ENCODE measurements at regions not wholly inside any gene's neighbourhood (a gene's known extent, or its start where the extent isn't known, plus 50 kb on each side); places are given as distances from the start of the nearest gene placed in this dataset.

GRCh38 chr2:176682278-176682677 is 413.0 kb downstream of the MTX2 start:
- no peak for DNase-seq

- no peak for DNase-seq
These were observed 414.4 kb downstream of the MTX2 start for GRCh38 chr2:176683618-176684111.

DNA sequence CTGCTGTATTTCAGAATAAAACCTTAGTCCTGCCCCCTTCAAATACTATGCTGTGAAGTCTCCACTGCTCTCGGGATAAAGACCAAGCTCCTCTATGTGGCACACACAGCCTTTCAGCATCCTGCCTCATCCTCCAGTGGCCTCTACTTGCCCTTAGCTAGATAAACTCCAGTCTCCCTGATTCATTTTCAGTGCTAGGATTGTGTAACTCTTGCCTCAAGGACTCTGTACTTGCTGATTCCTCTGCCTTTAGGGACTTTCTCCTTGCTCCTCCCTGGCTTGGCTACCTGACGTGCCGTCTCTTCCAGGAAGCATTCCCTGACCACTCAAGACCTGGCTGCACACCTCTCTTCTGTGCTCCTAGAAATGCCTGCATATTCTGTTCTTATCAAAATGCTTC is 416.7 kb downstream of the MTX2 start:
- DNase-seq = no peak

DNA sequence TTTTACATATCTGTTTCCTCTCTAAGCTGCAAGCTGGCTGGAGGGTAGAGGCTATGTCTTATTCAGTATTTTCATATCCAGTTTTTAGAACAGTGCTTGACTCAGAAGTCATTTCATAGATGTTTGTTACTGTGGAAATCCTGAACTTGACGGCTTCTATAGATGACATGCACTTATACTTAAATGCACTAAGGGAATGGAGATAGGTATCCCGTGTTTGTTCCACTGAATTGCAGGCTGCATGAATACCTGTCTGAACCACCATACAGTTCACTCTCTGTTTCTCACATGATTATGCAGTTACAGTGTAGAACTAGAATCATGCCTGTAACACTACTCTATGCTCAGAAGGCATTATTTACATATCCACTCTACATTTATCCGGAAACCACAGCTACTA is 417.1 kb downstream of the MTX2 start:
- DNase-seq = no peak

- DNase-seq = no peak
These were observed 418.1 kb downstream of the MTX2 start for GRCh38 chr2:176687342-176687741.

GRCh38 chr2:176687944-176688343 is 418.7 kb downstream of the MTX2 start:
- DNase-seq = no peak

- DNase-seq = no peak
These were observed 420.5 kb downstream of the MTX2 start for GRCh38 chr2:176689711-176690110.

- DNase-seq = no peak
These were observed 422.2 kb downstream of the MTX2 start for GRCh38 chr2:176691471-176691870.

- DNase-seq = no peak
These were observed 423.3 kb downstream of the MTX2 start for GRCh38 chr2:176692533-176692932.

DNA sequence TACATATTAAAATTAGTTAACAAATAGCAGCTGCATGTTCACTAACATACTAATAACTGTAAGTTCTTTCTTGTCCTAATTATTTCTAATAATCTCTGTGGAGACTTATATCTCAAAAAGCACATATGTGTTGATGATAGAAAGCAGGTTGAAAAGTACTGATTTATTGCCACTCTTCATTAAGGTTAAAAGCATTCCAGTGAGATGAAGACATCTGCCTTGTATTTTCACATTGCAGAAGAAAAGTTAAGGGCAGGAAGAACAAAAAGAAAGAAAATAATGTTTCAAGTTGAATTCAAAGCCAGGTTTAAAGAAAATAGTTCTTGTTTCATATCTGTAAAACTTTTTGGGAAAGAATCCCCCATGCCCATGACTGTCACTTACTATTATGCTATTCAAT is 429.9 kb downstream of the MTX2 start:
- DNase-seq = no peak

GRCh38 chr2:176699644-176700043 is 430.4 kb downstream of the MTX2 start:
- DNase-seq = no peak

GRCh38 chr2:176702131-176702530 is 432.9 kb downstream of the MTX2 start:
- no peak for DNase-seq

- no peak for DNase-seq
These were observed 435.1 kb downstream of the MTX2 start for GRCh38 chr2:176704282-176704858.

DNA sequence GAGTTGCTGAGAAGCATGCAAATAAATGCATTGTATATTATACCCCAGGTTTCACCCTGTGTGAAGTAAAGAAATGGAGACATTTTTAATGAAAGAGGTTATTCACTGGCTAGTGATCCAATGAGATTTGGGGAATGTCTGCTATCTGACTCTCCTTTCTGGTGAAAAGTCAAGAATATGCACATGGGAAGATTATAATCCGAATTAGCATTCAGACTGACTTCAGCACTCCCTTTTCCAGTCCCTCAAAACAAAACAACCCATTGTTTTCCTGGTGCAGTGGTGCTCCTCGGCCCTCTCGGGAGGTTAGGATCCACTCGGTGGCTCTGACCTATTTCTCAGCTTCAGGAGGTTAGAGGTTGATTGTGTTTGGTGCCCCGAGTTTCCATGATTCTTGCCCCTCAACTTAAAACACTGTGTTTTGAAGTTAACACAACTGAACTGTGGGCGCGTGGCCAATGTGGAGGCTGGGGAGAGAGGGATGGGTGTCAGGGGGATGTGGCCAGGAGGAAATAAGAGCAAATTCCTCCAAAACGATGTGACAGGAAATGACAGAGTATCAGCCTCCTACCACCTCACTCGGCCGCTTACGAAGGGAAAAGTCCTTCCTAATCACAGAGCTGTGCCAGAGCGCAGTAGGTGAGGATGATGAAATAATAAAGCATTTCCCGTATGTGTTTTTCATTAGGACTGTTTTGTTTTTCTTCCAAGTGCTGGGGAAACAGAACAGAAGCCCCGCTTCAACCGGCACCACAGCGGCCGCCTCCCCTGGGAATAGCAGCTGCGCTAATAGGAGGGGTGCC is 440.1 kb downstream of the MTX2 start:
- no peak for DNase-seq

- no peak for DNase-seq
These were observed 440.7 kb downstream of the MTX2 start for GRCh38 chr2:176709991-176710390.

DNA sequence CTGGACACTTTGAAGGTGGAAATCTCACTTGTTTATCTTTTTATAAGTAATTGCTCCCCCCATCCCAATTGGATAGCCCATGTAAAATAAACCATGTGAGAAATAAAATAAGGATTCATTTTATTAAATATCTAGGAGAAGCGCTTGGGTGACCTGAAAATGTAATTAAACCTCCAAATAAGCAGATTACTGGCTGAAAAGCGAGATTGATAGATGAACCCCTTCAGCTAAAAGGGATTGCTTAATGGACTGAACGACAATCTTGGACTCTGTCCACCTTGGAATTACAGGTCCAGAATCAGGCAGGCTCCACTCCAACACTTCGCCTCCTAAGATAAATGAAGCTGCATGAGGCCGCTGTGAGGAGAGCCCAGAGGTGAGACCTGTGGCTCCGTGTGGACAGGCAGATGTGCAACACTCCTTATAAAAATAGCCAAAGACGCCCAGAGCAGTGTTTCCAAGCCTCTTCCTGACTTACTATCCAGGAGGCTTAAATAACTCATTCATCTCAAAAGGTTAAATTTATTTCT is 441.5 kb downstream of the MTX2 start:
- no peak for DNase-seq

DNA sequence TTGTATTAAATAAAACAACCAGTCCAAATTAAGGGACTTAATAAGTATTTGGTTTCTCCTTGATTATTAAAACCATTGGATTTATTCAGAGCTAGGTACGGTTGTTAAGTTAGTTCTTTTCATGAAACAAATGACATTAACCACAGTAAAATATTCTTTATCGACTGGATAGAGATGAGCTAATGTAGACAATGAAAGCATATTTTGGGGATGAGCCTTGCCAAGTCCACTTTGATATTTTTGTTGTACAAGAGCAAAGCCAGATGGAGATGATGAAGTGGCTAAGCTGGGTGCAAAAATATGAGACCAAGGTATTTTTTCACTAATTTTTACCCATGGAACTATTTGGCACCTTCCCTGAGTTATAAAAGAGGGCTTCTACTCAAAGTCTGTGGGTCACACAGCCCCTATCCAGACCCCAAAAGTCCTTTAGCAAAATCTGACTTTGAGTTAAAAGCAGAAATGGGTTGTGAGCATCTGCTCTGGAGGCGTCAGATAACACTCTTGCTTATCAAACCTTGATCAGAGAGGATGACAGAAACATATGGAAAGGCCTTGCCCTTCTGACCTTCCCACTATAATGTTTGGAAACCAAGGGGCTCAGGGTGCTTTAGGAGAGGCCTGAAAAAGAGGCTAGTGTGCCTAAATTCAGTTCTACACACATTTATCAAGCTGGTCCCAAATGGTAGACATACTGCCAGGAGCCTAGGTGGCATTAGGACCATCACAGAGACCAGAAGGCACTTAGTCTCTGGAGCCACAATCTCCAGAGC is 456.8 kb downstream of the MTX2 start:
- DNase-seq = no peak

DNA sequence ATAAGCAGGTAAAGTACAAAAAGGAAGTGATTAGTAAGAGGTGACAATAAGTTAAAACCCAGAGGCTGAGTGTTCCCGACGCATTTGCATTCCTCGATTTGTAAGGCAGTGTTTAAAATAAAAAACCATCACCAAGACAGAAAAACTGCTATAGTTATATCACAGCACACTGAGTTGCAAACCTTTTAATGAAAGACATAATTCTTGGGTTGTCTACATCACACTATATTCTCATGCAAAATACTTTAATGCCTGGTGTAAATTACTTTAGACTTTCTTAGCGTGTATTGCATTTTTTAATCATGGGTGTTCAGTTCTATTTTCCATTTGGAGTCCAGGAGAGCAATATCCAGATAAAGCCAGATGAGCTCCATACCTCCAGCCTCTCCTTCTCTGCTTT is 458.5 kb downstream of the MTX2 start:
- no peak for DNase-seq

DNA sequence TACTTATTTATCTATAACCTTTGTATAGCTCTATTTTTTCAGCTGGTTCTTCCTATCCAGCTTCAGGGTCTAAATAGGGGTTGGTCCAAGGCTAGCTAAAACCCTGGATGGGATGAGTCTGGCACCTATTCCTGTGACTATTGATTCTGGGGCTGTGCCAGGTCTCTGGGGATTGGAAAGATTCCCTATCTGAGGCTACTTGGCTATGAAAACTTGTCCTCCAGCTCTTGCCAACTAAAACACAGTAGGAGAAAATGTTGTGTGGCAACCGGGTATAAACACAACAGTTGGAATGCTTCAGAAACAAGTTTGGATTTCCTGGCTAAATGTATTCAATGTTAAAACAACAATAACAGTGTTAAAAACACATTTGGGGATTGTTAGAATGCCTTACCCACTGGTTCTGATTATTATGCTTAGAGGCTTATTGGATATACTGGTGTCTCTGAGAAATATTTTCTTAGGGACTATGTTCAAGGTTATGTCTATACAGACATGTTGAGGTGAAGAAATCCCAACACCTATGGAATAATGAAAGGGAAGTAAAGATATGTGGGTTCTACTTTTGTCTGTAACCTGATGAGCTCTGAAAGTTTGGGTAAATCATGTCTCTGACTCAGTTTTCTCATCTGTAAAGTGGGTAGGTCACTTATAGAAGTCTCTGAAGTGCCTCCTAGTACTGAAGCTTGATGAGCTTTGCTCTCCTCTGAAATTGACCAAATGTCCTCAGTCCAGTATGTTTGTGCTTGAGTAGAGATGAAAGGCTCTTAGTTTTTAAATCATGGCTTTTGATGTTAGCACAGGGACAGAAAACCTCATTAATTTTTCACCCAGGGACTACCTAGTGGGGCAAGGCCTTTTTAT is 460.7 kb downstream of the MTX2 start:
- no peak for DNase-seq

- no peak for DNase-seq
These were observed 463.5 kb downstream of the MTX2 start for GRCh38 chr2:176732780-176733179.

DNA sequence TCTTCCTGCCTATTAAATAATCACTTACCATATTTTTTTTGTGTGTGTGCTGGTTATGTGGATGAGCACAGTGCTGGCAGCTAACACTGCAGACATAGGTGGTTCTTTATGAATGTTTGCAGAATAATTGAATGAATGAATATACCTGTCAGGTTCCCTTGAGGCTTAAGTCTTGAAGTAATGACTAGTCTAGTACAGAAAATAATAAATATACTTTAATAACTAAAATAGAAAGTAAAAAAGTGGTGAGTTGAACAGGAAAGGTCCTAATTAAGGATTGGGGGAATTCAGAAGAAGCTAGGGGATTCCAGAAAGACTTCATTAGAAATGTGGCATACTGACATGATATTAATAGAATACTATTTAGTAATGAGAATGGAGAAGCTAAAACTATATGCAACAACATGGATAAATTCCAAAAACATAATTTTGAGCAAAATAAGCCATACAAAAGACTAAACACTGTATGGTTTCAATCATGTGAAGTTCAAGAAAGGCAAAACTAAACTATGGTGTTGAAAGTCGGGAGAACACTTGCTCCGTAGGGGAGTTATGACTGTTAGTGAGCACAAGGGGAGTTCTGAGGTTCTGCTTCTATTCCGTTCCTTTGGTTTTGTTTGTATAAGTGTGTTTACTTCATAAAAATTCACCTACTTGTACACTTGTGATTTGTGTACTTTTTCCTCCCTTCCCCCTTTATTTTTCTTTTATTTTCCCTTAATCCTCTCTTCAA is 464.6 kb downstream of the MTX2 start:
- no peak for DNase-seq

- no peak for DNase-seq
These were observed 465.6 kb downstream of the MTX2 start for GRCh38 chr2:176734868-176735267.
